Gastroesophageal sphincter (tissue), 4 donors: ENCODE measurements at regions not wholly inside any gene's neighbourhood (a gene's known extent, or its start where the extent isn't known, plus 50 kb on each side); places are given as distances from the start of the nearest gene placed in this dataset.

ENCODE experiments used
- ATAC-seq: fragments of 150-250 bp; one replicate; pipeline ENCODE4 v1.9.1; 2016; ENCODE audit warnings: mild to moderate bottlenecking, moderate library complexity
- H3K27ac ChIP-seq, 4 donors: fragments of 200-600 bp; sonication (generic) in 3 of 4; 1 replicate in 3 of 4; 2 replicates in 1 of 4; pipeline ENCODE4 v1.5.1; 2016 to 2019
- H3K27me3 ChIP-seq: fragments of 200-600 bp; sonication (generic); one replicate; pipeline ENCODE4 v1.5.1; 2019
- H3K36me3 ChIP-seq, 2 donors: fragments of 200-600 bp; sonication (generic); one replicate each; pipeline ENCODE4 v1.5.1; 2019; ENCODE audit warnings: control low read depth in 1 of 2
- H3K4me1 ChIP-seq, 3 donors: fragments of 200-600 bp; sonication (generic); 1 replicate in 2 of 3; 2 replicates in 1 of 3; pipeline ENCODE4 v1.5.1; 2016 to 2019; ENCODE audit warnings: control low read depth in 2 of 3
- H3K4me3 ChIP-seq, 2 donors: fragments of 200-600 bp; sonication (generic); one replicate each; pipeline ENCODE4 v1.5.1; 2019; ENCODE audit warnings: mild to moderate bottlenecking in 1 of 2, moderate library complexity in 1 of 2
- H3K9me3 ChIP-seq, 3 donors: fragments of 200-600 bp; sonication (generic); one replicate each; pipeline ENCODE4 v1.5.1; 2017 to 2019; ENCODE audit warnings: control low read depth in 2 of 3
- EP300 ChIP-seq: sonication (generic); formaldehyde crosslinking; IDR thresholded peaks from one replicate; pipeline ENCODE4 v1.6.1; 2017; ENCODE audit warnings: antibody characterized with exemption, mild to moderate bottlenecking
- POLR2A ChIP-seq, 2 donors: fragments of 450-650 bp; IDR thresholded peaks; one replicate each; pipeline ENCODE4 v1.6.1; 2017; ENCODE audit warnings: antibody characterized with exemption in 2 of 2, mild to moderate bottlenecking in 2 of 2, moderate library complexity in 1 of 2
- POLR2AphosphoS5 ChIP-seq: sonication (generic); formaldehyde crosslinking; IDR thresholded peaks from one replicate; pipeline ENCODE4 v1.6.1; 2017; ENCODE audit warnings: antibody characterized with exemption
- WGBS, 2 donors: methylation state at CpG; one replicate each; pipeline ENCODE4 v1.1.5; 2018; ENCODE audit warnings: low coverage in 1 of 2; 5-methylcytosine and 5-hydroxymethylcytosine counted together
- TF ChIP-seq, protein P1 (sequence below), 4 experiments: fragments of 200-600 bp in 2 of 4; fragments of 450-650 bp in 2 of 4; sonication (generic) in 1 of 4; IDR thresholded peaks; one replicate each; pipeline ENCODE4 v1.5.1; 2017 to 2019; ENCODE audit warnings: antibody characterized with exemption in 4 of 4, mild to moderate bottlenecking in 2 of 4, moderate library complexity in 2 of 4

DNA sequence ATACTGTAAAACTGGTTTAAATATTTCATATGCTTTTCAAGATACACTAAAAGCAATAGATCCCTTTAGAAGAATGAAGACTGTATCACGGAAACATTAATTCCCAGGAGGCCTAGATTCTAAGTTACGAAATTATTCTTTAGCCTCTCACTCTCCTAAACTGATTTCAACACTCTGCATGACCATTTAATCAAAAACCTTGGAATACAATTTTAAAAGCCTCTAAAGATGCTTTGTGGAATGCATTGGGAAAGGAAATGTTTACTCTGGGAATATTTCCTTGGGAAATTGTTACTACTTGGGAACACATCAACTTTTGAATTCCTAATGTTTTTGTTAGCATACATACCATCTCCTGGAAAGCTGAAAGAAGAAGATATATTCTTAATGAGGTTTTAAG lies 255.7 kb upstream of the FAR2 start:
- H3K27ac ChIP-seq: no peak overlapping the region
- no peaks in the 10 kb centered on the region for H3K4me1 ChIP-seq
- no peak overlapping the region for H3K4me3 ChIP-seq
- H3K9me3 ChIP-seq: no peaks in the 10 kb centered on the region
- peak; percentile 68 for ATAC-seq
- H3K36me3 ChIP-seq: no peaks in the 10 kb centered on the region
- no peaks in the 10 kb centered on the region for H3K27me3 ChIP-seq
- WGBS, 2 donors: 67 to 83% methylated on average over 2 of the region's 2 CpGs
- TF ChIP-seq, protein P1, sequence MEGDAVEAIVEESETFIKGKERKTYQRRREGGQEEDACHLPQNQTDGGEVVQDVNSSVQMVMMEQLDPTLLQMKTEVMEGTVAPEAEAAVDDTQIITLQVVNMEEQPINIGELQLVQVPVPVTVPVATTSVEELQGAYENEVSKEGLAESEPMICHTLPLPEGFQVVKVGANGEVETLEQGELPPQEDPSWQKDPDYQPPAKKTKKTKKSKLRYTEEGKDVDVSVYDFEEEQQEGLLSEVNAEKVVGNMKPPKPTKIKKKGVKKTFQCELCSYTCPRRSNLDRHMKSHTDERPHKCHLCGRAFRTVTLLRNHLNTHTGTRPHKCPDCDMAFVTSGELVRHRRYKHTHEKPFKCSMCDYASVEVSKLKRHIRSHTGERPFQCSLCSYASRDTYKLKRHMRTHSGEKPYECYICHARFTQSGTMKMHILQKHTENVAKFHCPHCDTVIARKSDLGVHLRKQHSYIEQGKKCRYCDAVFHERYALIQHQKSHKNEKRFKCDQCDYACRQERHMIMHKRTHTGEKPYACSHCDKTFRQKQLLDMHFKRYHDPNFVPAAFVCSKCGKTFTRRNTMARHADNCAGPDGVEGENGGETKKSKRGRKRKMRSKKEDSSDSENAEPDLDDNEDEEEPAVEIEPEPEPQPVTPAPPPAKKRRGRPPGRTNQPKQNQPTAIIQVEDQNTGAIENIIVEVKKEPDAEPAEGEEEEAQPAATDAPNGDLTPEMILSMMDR (IDR thresholded peaks at IDR 0.05): no peak
- no peak for TF ChIP-seq EP300
- TF ChIP-seq POLR2A (IDR thresholded peaks at IDR 0.05): no peak
- no peak for TF ChIP-seq POLR2AphosphoS5

DNA sequence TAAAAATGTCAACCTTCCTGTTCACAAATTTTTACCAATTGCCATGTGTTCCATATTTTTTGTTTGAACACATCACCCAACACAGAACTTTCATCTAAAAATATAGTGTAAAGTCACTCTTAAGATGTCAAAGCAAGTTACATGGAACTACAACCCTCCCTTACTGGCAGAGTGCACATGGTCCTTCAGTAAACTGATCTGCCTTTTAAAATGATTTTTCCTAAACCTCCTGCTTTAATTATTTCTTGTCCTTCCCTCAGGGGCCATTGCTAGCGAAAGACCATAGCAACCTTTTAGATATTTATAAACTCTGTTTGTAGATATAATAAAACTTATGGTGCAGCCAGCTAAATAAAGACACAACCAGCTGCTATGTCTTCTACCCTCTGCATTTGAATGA lies 255.2 kb upstream of the FAR2 start:
- Histone ChIP-seq H3K27ac (no peak overlapping the region), H3K27me3 (no peaks in the 10 kb centered on the region), H3K9me3 (no peaks in the 10 kb centered on the region), H3K4me3 (no peak overlapping the region), H3K4me1 (no peaks in the 10 kb centered on the region), H3K36me3 (no peaks in the 10 kb centered on the region)
- ATAC-seq: no peak
- 40 to 83% methylated on average over 1 of the region's 1 CpG for WGBS, 2 donors
- no peak for TF ChIP-seq EP300
- TF ChIP-seq, protein P1 (IDR thresholded peaks at IDR 0.05): no peak
- no peak for TF ChIP-seq POLR2AphosphoS5

DNA sequence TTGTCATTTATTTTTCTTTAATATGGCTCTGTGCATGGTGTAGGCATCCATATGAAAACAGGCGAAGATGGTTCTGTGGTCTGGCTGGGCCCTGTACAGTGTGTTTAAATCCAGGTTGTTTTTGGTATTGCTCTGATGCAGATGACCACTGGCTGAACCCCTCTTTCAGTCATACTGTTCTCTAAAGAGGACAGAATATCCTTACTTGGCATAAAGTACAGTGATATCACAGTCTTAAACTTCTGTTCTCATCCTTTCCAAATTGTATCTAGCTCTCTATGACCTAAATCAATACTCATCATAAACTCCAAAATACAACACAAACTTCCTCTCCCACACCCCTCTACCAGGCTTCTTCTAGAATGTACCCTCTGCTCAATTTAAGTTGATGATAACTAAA lies 252.7 kb upstream of the FAR2 start:
- H3K27me3 ChIP-seq: no peaks in the 10 kb centered on the region
- 60 to 89% methylated on average over 1 of the region's 1 CpG for WGBS, 2 donors
- no peak overlapping the region for H3K4me3 ChIP-seq
- TF ChIP-seq POLR2AphosphoS5 (no peak), POLR2A (IDR thresholded peaks at IDR 0.05) (no peak)
- TF ChIP-seq, protein P1 (IDR thresholded peaks at IDR 0.05): no peak
- H3K27ac ChIP-seq: no peak overlapping the region
- peaks cover 0 to 7% (median 0%) of the 10 kb centered on the region in 3 donors for H3K9me3 ChIP-seq
- no peaks in the 10 kb centered on the region for H3K36me3 ChIP-seq
- ATAC-seq: no peak
- H3K4me1 ChIP-seq: no peaks in the 10 kb centered on the region

DNA sequence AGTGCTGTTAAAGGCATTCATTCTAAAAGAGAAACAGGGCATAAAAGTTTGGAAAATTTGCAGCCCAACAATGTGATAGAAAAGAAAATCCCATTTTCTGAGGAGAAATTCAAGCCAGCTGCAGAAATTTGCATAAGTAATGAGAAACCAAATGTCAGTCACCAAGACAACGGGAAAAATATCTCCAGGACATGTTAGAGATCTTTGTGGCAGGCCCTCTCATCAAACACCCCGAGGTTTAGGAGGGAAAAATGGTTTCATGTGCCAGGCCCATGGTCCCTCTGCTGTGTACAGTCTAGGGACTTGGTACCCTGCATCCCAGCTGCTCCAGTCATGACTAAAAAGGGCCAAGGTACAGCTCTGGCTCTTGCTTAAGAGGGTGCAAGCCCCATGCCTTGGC lies 251.0 kb upstream of the FAR2 start:
- no peaks in the 10 kb centered on the region for H3K36me3 ChIP-seq
- no peak for TF ChIP-seq EP300
- TF ChIP-seq POLR2A (IDR thresholded peaks at IDR 0.05): no peak
- no peak for TF ChIP-seq POLR2AphosphoS5
- TF ChIP-seq, protein P1 (IDR thresholded peaks at IDR 0.05): no peak
- no peaks in the 10 kb centered on the region for H3K4me1 ChIP-seq
- H3K27ac ChIP-seq: no peak overlapping the region
- 53 to 61% methylated on average over 2 of the region's 2 CpGs for WGBS, 2 donors
- H3K27me3 ChIP-seq: no peaks in the 10 kb centered on the region
- no peak overlapping the region for H3K4me3 ChIP-seq
- H3K9me3 ChIP-seq: peaks cover 0 to 8% (median 0%) of the 10 kb centered on the region in 3 donors
- ATAC-seq: no peak

DNA sequence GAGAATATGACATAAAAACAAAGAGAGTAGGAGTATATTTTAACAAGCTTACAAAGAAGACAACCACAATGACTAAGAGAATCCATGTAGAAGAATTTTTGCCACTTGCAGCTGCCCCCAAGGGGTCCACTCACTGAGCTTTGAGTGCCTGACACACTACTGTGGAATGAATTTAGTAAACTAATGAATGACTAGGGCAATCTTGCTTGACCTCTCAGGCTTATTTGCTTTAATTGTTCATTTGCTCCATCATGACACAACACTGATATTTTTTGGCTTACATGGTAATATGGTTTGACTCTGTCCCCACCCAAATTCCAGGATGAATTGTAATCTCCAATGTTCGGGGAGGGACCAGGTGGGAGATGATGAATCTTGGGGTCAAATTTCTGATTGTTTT lies 249.1 kb upstream of the FAR2 start:
- Histone ChIP-seq H3K27ac (no peak overlapping the region), H3K9me3 (peaks cover 0 to 8% (median 0%) of the 10 kb centered on the region in 3 donors), H3K27me3 (no peaks in the 10 kb centered on the region), H3K4me1 (no peaks in the 10 kb centered on the region), H3K36me3 (no peaks in the 10 kb centered on the region), H3K4me3 (no peak overlapping the region)
- TF ChIP-seq POLR2AphosphoS5 (no peak), POLR2A (IDR thresholded peaks at IDR 0.05) (no peak), EP300 (no peak)
- TF ChIP-seq, protein P1 (IDR thresholded peaks at IDR 0.05): no peak
- ATAC-seq: no peak
- 47 to 67% methylated on average over 1 of the region's 1 CpG for WGBS, 2 donors
